Testis (tissue), 2 donors: ENCODE measurements at regions not wholly inside any gene's neighbourhood (a gene's known extent, or its start where the extent isn't known, plus 50 kb on each side); places are given as distances from the start of the nearest gene placed in this dataset.

Experiments used
- CTCF ChIP-seq, 3 experiments: fragments of 450-650 bp in 2 of 3; fragments of 200-600 bp in 1 of 3; sonication (generic) in 1 of 3; IDR thresholded peaks; one replicate each; pipeline ENCODE4 v1.5.1; 2016 to 2019; ENCODE audit warnings: antibody characterized with exemption in 3 of 3, mild to moderate bottlenecking in 2 of 3, moderate library complexity in 1 of 3
- POLR2A ChIP-seq: fragments of 450-650 bp; IDR thresholded peaks from one replicate; pipeline ENCODE4 v1.6.1; 2017; ENCODE audit warnings: antibody characterized with exemption, mild to moderate bottlenecking, moderate library complexity

- TF ChIP-seq CTCF (IDR thresholded peaks at IDR 0.05) = no peak
- no peak for TF ChIP-seq POLR2A
These were observed 131.9 kb upstream of the CPM start for GRCh38 chr12:69064734-69065443.
